HG03097 (cell line): ENCODE measurements at regions not wholly inside any gene's neighbourhood (a gene's known extent, or its start where the extent isn't known, plus 50 kb on each side); places are given as distances from the start of the nearest gene placed in this dataset.

Experiments
- ATAC-seq: cut with Tn5 transposase; IDR thresholded peaks from one replicate; pipeline ENCODE4 v1.9.1; 2021; ENCODE audit not compliant: unreplicated experiment, low FRiP score

GRCh38 chr6:22668307-22668706 is 98.9 kb downstream of the HDGFL1 start:
- no peak for ATAC-seq

DNA sequence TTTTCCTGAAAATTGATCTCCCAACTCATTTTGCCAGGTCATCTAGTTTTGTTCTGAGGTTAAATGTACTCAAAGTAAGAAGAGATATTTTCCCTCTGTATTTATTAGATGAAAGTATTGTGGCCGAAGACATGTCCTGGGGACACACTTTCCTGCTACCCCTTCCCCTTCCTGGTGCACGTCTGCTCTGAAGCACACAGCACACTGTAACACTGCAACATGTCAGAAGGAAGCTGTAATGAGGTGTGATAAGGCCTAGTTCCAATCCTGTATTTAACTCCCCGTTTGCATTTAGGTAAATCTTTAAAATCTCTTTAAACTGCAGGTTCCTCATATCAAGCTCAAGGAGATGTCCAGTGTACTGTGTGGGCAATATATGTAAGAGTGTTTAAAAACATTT is 99.4 kb downstream of the HDGFL1 start:
- no peak for ATAC-seq

GRCh38 chr6:22670605-22671004 is 101.2 kb downstream of the HDGFL1 start:
- no peak for ATAC-seq

- ATAC-seq: no peak
Observed at GRCh38 chr6:22673474-22673873, 104.1 kb downstream of the HDGFL1 start.

DNA sequence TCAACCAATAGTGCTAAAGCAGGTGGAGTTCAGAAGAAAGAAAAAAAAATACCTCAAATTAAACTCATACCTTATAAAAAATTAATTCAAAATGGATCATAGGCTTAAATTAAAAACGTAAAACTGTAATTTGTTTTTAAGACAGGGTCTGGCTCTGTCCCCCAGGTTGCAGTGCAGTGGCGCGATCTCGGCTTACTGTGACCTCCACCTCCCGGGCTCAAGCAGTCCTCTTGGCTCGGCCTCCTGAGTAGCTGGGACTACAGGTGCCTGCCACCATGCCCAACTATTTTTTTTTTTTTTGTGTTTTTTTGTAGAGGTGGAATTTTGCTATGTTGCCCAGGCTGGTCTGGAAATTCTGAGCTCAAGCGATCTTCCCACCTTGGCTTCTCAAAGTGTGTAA is 111.6 kb downstream of the HDGFL1 start:
- ATAC-seq: no peak

DNA sequence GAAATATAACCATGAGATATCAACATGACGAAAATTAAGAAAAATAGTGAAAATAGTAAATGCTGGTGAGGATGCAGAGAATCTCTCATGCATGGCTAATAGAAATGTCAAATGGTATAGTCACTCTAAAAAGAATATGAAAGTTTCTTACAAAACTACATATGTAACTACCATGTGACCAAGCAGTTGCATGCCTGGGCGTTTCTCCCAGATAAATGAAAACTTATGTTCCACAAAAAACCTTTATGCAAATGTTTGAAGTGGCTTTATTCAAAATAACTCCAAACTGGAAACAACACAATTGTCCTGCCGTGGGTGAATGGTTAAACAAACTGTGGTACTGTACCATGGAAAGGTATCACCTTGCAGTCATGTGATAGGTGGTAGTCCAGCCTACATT is 112.4 kb downstream of the HDGFL1 start:
- ATAC-seq: no peak

GRCh38 chr6:22682979-22683378 is 113.6 kb downstream of the HDGFL1 start:
- no peak for ATAC-seq

- ATAC-seq: no peak
Observed at GRCh38 chr6:22690446-22690845, 121.1 kb downstream of the HDGFL1 start.

DNA sequence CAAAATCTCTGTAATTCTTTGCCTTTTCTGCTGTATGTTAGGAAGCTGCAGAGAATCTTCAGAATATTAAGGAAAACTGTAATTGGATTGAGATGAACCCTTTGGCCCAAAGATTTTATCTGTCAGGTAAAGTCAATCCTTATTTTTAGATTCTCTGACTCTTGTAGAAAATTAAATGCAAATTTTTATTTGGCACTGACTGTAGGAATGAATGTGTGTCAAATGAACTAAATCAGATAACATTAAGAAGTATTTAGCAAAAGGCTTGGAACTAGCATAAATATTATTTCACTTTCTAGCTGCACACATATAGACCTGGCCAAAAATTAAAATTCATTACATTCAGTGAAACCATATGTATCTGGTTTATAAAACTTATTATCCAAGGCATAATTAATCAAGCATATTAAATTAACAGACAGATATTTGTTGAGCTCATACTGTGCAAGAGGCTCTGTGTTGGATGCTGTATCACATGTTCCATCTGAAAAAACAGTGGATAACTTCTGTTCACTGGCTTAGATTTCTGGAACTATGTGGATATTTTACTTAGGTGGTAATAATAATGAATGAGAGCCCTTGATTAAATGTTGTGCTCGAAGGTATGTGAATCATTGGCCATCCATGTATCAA is 124.8 kb downstream of the HDGFL1 start:
- no peak for ATAC-seq

- no peak for ATAC-seq
Observed at GRCh38 chr6:22696481-22696880, 127.1 kb downstream of the HDGFL1 start.

GRCh38 chr6:22697306-22697705 is 127.9 kb downstream of the HDGFL1 start:
- no peak for ATAC-seq

DNA sequence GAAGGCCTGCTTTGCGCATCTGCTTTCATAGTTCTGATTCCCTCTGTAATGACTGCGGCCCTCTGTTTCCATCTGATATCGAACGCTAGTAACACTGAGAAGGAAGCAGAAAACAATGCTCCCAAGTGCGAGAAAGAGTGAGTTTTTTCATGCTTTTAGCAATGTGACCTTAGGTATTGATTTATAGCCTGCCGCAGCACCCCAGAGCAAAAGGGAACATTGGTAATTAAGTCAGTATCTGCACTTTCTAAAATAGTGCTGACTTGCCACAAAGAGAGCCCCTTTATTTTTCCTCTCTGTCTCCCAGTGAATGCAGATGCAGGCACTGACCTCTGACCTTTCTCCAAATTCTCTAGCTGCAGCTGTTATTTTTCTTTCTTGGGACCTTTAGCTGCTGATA is 129.8 kb downstream of the HDGFL1 start:
- ATAC-seq: no peak

DNA sequence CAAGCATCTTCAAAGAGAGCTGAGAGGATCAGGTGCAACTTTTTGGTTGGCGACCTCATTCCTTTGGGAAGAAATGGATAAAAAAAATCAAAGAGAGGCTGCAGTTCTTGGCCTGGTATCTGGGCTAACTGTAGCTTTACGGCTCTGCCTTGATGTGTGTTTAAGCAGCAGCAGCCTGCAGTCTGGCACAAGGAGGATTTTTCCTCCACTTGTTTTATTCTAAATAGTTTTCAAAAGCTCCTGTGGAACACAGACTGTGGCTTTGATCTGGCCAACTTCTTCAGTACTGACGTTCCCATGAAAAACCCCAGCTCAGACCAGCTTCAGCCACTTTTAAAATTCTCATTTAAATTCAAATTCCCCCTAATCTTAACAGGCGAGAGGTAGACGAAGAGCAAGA is 137.3 kb downstream of the HDGFL1 start:
- ATAC-seq: no peak

GRCh38 chr6:22708469-22708868 is 139.1 kb downstream of the HDGFL1 start:
- ATAC-seq: no peak

GRCh38 chr6:22709803-22710202 is 140.4 kb downstream of the HDGFL1 start:
- ATAC-seq: no peak

GRCh38 chr6:22716721-22717120 is 147.4 kb downstream of the HDGFL1 start:
- no peak for ATAC-seq

DNA sequence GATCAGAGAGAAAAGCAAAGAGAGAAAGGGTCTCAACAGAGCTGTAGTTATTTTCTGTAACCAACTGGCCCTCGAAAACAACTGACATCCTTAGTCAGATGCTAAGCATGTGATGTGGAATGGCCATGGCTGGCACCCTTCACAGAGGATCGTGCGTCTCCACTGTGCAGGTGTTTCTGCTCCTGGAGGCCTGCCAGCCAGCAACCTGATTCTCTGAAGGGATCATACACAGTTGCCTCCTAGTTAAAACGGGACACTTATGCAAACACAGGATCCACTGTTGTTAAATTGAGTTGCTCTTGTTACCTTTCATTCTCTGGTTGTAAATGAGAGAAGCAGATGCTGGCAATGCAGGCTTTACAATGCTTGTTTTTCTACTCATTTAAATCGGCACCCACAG is 148.5 kb downstream of the HDGFL1 start:
- ATAC-seq: no peak

- ATAC-seq: no peak
Observed at GRCh38 chr6:22722913-22723312, 153.5 kb downstream of the HDGFL1 start.

GRCh38 chr6:22726966-22727365 is 157.6 kb downstream of the HDGFL1 start:
- no peak for ATAC-seq

DNA sequence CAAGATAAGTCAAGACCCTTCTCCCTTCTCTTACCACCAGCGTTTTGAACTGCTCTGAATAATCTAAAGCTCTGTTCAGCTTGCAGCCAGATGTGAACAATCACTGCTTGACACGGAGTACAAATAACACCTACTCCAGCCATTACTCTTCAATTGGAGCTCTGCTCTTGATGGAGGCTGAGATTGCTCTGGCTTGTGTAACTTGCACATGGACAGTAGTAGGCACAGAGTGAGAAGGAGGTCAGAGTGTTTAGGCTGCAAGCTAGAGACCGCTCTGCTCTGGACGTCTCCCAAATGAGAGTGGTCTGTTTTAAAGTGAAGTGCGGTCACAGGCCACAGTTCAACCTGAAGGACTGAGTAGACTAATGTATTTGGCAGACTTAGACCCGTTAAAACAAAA is 158.3 kb downstream of the HDGFL1 start:
- no peak for ATAC-seq

GRCh38 chr6:22732176-22732970 is 163.0 kb downstream of the HDGFL1 start:
- no peak for ATAC-seq

- no peak for ATAC-seq
Observed at GRCh38 chr6:22736740-22737139, 167.4 kb downstream of the HDGFL1 start.
